H54 (cell line): ENCODE measurements at regions not wholly inside any gene's neighbourhood (a gene's known extent, or its start where the extent isn't known, plus 50 kb on each side); places are given as distances from the start of the nearest gene placed in this dataset.
"Not testable (repeated sequence)": the region's sequence is repeated elsewhere in the genome, so short reads cannot be mapped to it uniquely, and the experiment has no call there.

Source experiments
- DNase-seq: peaks from one replicate; pipeline ENCODE4 v3.0.0; 2011; ENCODE audit warnings: low spot score, mixed read lengths; ENCODE audit not compliant: insufficient read length
- FAIRE-seq: peaks from 3 replicates; lab custom pipeline; 2011; peaks lifted over from hg19 to GRCh38; lab: Jason Lieb, UNC
- POLR2A ChIP-seq: IDR thresholded peaks from 2 replicates; pipeline ENCODE4 v1.6.1; 2011; ENCODE audit warnings: low read depth, mild to moderate bottlenecking, low read length

DNA sequence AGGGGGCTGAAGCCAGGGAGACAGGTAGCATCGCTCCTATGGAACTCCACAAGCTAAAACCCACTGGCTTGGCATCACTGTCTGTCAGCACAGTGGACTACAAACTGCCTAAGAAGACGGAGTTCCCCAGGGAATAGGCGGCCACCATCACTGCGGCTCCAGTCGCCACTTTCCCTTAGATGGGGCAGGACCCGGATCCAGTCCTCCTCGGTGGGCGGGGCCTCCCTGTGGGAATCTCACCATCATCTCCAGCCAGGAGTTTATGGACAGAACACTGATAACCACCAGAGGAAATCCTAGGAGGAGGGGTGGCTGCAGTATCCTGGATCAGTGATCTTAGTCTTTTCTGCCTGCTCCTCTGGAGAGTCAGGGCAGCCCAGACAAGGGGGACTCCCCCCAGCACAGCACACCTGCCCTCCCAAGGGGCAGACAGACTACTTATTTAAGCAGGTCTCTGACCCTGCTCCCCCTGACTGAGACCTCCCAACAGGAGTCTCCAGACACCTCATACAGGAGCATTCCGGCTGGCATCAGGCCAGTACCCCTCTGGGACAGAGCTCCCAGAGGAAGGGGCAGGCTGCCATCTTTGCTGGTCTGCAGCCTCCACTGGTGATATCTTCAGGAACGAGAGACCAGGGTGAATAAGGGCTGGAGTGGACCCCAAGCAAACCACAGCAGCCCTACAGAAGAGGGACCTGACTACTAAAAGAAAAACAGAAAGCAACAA is 435.6 kb upstream of the RASGRP1 start:
- DNase-seq (no peak), FAIRE-seq (no peak)
- TF ChIP-seq POLR2A, result no peak

DNA sequence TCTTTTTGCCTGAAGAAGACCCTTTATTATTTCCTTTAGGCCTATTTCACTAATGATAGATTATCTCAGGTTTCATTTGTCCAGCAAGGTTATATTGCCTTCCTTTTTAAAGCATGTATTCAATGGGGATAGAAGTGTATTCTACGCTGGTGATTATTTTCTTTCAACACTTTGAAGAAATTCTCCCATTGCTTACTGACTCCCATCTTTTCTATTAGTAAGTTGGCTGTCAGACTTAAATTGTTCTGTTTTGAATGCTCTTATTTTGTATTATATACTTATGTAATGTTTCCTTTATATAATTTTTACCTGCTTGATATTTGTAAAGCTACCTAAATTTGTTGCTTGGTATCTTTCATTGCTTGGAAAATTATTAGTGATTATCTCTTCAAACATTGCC is 445.1 kb upstream of the RASGRP1 start:
- FAIRE-seq (no peak), DNase-seq (no peak)
- TF ChIP-seq POLR2A, result no peak

DNA sequence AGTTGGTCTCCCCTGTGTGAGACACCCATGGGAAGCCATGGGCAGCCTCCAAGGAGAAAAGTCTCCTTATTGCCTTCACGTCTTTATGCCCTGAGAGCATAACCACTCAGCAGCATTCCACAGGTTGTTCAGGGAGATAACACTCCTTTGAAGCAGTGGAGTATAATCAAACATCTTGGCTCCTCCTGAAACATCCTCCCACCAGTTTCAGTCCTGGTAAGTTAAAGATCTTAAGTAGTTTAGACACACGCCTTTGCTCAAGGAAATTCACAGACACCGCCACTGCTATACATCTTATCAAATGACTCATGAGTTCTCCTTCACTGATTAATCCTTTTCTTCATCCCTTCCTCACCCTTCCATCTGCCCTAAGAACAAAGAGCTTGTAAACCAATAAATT is 446.5 kb upstream of the RASGRP1 start:
- not testable (repeated sequence) for FAIRE-seq, DNase-seq

DNA sequence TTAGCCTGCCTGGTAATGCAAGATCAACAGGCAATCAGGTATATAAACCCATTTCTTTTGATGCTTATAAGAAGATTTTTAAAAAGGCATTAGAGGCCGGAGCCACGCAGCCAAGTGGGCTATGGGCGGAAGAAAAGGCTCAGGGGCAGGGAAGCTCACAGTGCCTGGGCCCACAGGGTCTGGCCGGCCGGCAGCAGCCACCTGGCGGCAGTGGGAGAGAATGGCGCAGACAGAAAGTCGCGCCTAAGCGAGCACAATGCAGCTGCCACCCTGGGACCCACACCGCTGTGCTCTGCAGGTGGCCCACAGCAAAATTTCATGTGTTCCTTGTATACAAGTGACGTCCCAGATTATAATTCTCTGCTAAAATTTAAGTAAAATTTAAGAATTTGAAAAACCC is 448.6 kb upstream of the RASGRP1 start:
- FAIRE-seq, result no peak
- TF ChIP-seq POLR2A, result no peak

DNA sequence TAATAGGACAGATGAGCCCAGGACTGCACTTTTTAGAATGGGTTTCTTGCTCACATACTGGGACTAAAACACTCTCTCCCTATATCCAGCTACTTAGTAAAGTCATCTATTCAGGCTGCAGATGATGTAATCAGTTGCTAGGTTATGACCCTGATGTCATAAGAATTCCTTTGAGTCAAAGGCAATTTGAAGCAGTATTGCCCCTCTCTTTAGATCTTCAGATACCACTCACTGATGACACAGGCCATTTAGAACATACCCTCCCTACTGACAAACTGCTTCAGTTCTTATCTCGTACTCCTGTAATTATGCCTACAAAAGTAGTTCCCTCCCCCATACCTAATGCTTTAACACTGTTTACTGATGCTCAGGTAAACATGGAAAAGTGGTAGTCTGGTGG is 450.1 kb upstream of the RASGRP1 start:
- DNase-seq, result no peak
- no peak for TF ChIP-seq POLR2A
- FAIRE-seq, result no peak

More for the DNA sequence above, 448.6 kb upstream of the RASGRP1 start:
- DNase-seq, result no peak

DNA sequence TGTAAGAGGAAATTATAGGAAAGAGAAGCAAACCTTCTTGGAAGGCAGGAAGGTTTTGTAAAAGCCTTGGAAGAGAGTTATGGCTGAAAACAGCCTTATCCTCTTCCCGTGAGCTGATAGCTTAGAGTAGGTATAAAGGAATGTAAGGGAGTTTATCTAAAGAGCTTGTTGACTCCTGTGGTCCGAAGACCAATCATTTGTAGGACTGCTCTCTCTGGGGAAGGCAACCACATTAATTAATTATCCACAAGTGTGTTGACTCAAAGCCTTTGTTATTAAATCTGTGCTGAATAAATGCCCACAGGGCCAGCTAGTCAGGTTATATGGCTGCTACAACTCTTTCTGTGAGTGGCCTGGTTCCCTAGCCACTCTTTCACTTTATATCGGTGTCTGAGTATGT is 452.1 kb upstream of the RASGRP1 start:
- FAIRE-seq (no peak), DNase-seq (peak; percentile 4)
- no peak for TF ChIP-seq POLR2A

DNA sequence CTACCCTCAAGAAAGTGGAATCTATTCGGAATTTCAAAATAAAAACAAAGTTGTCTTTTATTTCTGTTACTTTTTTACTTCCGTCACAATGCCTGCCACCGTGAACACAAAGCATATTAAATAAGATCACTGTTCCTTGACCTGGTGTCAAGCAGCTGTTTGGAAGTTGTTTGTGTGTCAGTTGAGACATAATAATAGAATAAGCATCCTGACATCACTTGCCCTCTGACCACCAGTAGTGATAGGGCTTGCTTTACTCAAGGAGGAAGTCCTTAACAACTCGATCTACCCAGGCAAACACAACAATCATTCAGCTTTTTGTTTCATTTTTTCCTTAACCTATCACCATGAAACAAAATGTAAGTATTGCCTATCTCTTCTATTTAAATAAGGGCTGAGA is 454.4 kb upstream of the RASGRP1 start:
- FAIRE-seq, result no peak
- DNase-seq, result no peak
- no peak for TF ChIP-seq POLR2A

DNA sequence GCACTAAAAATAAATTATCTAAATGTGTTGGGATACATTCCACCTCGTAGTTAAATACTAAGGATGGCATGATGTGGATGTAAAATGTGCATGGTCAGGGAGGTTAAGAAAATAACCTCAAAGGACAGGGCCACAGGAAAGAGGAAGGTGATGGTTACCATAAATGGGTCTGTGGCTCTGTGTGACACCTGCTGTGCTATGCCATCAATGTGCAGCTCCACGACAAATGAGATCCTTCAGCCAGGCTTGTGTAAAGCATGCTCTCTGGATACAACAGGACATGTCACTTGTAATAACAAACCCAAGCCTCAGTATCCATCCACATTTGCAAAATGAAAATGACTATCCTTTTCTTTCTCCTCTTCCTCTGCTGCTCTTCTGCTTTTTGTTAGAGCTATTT is 456.7 kb upstream of the RASGRP1 start:
- no peak for DNase-seq
- TF ChIP-seq POLR2A, result no peak
- no peak for FAIRE-seq

DNA sequence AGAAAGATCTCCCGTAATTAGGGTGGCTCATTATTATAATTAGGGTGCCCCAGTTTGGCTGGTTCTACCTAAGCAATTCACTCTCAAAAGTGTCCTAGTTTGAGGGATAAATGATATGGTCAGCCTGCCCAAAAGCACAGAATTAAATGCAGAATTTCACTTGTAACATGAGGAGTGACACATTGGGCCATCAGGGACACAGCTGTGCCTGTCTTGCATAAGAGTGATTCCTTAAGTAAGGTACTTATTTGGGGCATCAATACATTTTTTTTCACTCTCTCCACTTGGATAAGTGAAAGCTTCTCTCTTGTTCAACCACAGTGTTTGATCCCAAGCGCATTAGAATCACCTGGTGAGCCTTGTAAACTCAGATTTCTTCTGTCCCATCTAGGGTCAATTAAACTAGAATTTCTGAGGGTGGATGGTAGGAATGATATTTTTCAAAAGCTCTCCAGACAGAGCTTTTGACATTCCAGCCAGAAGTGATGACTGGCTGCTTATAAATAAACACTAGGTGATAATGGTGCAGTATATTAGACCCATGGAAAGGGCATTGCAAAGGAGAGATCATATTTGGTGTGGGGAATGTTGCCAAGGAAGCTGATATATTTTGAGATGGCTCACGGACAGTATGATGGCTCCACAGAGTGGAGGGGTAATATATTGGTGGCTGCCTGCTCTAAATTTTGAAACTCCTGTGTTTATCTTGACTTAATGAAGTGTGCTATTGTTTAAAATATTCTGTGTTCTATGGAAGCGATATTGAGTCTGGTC is 458.1 kb upstream of the RASGRP1 start:
- TF ChIP-seq POLR2A, result no peak
- FAIRE-seq (no peak), DNase-seq (no peak)

DNA sequence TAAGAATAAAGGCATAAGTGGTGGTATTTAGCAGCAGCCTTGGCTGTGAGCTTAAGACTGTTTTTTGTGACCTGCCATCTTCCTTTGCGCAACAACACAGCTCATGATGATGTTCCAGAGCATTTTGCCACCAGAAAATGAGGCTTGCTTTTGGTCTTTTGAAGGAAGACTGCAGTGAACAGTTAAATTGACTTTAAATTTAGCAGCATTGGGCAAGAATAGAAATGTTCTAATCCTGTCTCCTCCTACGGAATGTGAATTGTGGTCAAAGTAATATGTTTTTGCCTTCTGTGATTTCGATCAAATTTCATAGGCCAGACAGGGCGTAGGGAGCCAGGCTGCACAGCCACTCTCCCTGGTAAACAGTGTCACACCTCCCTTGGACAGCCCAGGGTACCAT is 460.7 kb upstream of the RASGRP1 start:
- no peak for TF ChIP-seq POLR2A
- DNase-seq (no peak), FAIRE-seq (no peak)

DNA sequence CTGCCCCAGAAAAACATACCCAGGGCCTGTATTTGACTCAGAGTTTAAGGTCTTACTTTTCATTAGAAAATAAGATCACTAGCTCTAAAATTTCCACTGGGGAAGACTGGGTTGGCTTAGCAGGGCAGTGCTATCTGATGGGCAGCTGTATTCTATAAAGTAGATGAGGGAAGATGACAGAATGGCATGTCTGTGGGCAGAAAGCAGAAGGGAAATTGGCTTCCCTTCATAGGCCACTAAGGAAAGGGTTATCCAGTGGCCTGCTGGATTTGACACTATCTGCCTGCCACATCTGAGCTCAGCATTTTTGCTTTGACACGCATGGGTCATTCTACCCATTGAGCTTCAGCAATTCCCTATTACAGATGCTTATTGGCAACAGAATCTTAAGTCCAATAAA is 461.3 kb upstream of the RASGRP1 start:
- no peak for TF ChIP-seq POLR2A
- FAIRE-seq, result no peak
- no peak for DNase-seq

DNA sequence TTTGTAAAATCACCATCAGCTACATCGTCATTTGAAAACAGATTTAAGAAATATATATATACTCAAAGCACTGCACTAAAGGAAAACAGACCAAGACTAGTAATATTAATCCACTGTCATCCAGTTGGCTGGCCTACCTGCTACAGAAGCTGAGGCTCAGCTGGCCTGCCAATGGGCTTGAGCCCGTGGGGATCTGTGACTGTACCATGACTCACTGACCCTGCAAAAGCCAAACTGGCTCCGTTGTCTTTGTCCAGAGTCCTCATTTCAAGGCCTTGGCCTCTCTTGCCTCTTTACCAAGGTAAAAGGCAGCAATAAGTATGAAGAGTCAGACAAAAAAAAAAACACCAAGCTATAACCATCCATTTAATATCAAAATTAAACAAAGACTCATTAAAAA is 463.5 kb upstream of the RASGRP1 start:
- no peak for TF ChIP-seq POLR2A
- peak; percentile 92 for FAIRE-seq
- peak; percentile 38 for DNase-seq

DNA sequence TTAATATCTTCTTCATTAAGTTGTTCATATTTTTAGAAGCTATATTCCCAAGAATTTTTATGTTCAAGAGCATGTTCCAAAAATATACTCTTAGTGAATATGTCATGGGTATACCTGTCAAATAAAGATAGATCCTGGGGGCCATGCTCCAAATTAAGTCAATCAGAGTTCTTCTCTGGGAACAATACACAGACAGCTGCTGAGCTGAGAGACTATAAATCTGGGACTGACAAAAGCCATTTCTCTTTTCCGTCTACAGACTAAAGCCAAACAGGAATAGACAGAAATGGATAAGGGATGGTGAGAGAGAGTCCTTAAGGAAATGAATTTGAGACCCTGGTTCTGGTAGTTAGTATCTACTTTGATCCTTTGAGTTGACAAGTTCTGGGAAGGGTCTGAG is 465.1 kb upstream of the RASGRP1 start:
- DNase-seq (no peak), FAIRE-seq (no peak)
- no peak for TF ChIP-seq POLR2A

DNA sequence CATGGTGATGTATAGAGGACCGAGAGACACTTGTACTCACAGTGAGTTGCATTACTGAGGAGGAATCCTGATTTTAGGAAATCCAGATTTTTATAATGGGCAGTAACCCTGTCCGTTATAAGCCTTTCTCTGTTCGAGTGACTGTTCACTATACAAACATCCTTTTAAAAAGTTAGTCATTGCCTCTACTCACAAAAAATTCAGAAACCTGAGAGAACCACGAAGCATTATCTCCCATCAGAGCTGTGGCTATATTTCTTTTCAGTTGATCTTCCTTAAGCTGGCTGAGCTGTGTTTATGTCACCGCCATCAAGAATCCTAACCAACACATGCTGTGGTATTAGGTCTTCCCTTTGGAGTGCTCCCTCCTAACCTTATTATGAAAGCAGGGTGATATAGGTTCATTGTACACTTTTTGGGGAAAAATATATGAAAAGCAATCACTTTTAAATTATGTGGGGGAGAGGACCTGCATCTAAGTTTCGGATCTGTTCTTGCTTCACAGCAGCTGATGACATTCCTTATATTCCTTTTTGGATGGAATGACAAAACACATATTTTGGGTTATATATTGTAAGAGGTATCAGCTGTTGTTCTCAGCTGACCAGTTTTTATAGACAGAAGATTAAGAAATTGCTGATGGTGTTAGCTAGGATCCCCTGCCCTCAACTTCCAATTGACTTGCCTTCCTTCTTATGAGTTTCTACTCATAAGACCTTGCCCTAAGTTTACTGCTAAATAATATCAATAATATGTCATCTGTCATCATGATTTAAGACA is 465.9 kb upstream of the RASGRP1 start:
- FAIRE-seq, result no peak
- TF ChIP-seq POLR2A, result no peak
- no peak for DNase-seq
